GM12874 (cell line): ENCODE measurements at regions not wholly inside any gene's neighbourhood (a gene's known extent, or its start where the extent isn't known, plus 50 kb on each side); places are given as distances from the start of the nearest gene placed in this dataset.

Source experiments
- TF ChIP-seq, protein P1 (sequence below): IDR thresholded peaks from 2 replicates; pipeline ENCODE4 v1.5.1; 2011; ENCODE audit warnings: low read depth, mild to moderate bottlenecking, control low read depth, low read length, moderate library complexity; ENCODE audit not compliant: insufficient read depth

- TF ChIP-seq, protein P1, sequence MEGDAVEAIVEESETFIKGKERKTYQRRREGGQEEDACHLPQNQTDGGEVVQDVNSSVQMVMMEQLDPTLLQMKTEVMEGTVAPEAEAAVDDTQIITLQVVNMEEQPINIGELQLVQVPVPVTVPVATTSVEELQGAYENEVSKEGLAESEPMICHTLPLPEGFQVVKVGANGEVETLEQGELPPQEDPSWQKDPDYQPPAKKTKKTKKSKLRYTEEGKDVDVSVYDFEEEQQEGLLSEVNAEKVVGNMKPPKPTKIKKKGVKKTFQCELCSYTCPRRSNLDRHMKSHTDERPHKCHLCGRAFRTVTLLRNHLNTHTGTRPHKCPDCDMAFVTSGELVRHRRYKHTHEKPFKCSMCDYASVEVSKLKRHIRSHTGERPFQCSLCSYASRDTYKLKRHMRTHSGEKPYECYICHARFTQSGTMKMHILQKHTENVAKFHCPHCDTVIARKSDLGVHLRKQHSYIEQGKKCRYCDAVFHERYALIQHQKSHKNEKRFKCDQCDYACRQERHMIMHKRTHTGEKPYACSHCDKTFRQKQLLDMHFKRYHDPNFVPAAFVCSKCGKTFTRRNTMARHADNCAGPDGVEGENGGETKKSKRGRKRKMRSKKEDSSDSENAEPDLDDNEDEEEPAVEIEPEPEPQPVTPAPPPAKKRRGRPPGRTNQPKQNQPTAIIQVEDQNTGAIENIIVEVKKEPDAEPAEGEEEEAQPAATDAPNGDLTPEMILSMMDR = no peak
Observed at GRCh38 chr22:48369789-48370507, 1457.7 kb downstream of the BRD1 start.

- TF ChIP-seq, protein P1 = no peak
Observed at GRCh38 chr22:48368975-48369525, 1458.6 kb downstream of the BRD1 start.

DNA sequence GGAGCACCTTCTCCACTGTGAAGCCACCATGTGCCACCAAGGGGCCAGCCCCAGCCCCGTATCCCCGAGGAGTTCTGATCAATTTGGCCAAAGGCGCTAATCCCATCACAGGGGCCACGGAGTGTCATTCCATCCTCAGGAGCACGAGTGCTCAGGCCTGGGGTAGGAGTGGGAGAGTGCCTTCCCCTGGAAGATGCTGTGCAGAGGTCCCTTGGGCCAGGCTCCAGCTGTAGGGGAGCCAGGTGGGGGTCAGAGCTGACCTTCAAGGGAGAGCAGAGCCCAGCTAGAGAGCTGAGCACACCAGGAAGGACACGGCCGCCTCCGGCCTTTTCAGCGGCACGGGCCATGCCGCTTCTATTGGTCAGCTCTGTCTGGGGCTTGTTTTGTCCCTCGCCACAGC lies 1459.9 kb downstream of the BRD1 start:
- TF ChIP-seq, protein P1 = no peak

DNA sequence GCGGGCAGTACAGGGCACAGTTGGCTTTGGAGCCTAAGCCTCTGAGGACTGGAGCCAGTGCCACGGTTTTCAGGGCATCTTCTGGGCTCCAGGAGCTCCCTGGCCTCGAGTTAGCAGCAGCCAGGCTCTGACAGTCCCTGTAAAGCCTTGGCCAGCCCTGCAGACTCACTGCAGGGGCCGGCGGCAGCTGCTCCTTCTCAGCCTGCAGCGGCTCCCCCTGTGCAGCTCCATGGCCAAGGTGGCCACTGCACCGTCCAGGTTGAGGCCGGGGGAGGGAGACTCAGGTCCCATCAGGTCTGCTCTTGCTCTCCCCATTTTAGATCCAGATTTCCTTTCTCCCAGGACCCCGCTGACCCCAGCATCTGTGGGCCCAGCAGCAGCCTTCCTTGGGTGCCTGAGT lies 1461.1 kb downstream of the BRD1 start:
- TF ChIP-seq, protein P1 = no peak

GRCh38 chr22:48366056-48366455 lies 1461.6 kb downstream of the BRD1 start:
- TF ChIP-seq, protein P1 = no peak

- TF ChIP-seq, protein P1 = no peak
Observed at GRCh38 chr22:48365386-48365785, 1462.3 kb downstream of the BRD1 start.

DNA sequence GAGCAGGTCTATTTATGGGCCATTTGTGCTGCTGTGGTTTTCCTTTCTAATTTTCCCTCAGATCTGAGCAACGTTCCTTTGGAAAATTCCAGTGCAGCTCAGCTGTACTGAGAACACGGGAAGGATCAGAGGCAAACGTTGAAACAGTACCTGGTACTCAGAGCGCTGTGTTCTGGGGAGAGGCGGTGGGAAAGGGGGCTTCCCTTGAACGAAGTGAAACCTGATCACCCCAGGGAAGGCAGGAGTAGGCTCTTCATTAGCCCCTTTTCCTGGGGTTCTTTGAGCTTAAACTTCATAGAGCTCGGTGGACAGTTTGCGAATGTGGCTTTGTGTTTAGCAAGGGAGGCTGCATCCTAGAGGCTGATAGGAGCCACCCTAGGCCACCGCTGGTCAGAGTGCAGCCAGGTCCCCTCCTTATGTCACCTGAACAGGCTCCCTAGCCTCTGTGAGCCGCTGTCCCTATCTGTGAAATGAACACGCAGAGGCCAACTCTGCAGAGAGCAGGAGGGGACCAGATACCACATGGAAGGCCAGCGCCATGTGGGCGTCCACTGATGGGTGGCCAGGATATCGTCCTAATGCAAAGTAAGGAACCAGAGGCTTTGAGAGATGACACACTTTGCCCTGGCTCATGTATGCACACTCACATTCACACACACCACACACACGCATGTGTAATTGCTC lies 1464.8 kb downstream of the BRD1 start:
- TF ChIP-seq, protein P1 = no peak
